CD8-positive, alpha-beta memory T cell (primary cell): ENCODE measurements at regions not wholly inside any gene's neighbourhood (a gene's known extent, or its start where the extent isn't known, plus 50 kb on each side); places are given as distances from the start of the nearest gene placed in this dataset.
A peak's percentile ranks its signal among the peaks of the same experiment; 100 is the strongest.
"Not testable (repeated sequence)": the region's sequence is repeated elsewhere in the genome, so short reads cannot be mapped to it uniquely, and the experiment has no call there.

ENCODE experiments used
- CTCF ChIA-PET: fragments of 350-600 bp; sonication (Branson Sonifier 250); formaldehyde crosslinking; loops from one replicate; lab custom pipeline; 2021; ENCODE audit warnings: antibody characterized with exemption; lab: Charles Lee
- POLR2A ChIA-PET: fragments of 350-600 bp; sonication (Branson Sonifier 250); formaldehyde crosslinking; loops from one replicate; lab custom pipeline; 2021; ENCODE audit warnings: antibody characterized with exemption; lab: Charles Lee
- DNase-seq, 5 donors: peaks; one replicate each; pipeline versions ENCODE4 v3.0.0 to v3.0.0-alpha.2; 2020 to 2022; ENCODE audit warnings: mixed read lengths in 1 of 5
- H3K27ac ChIP-seq: one replicate; pipeline ENCODE4 v1.7.0; 2013; ENCODE audit warnings: low read depth, mild to moderate bottlenecking, low read length, moderate library complexity
- H3K27me3 ChIP-seq: 2 replicates; pipeline ENCODE4 v1.7.0; 2013; ENCODE audit warnings: low read length, mild to moderate bottlenecking; ENCODE audit not compliant: insufficient read depth, poor library complexity, severe bottlenecking
- H3K36me3 ChIP-seq: 2 replicates; pipeline ENCODE4 v1.7.0; 2013; ENCODE audit warnings: mild to moderate bottlenecking, low read length, moderate library complexity; ENCODE audit not compliant: insufficient read depth
- H3K4me1 ChIP-seq: 2 replicates; pipeline ENCODE4 v1.7.0; 2013; ENCODE audit warnings: mild to moderate bottlenecking, low read length, moderate library complexity; ENCODE audit not compliant: insufficient read depth
- H3K4me3 ChIP-seq: 2 replicates; pipeline ENCODE4 v1.7.0; 2013; ENCODE audit warnings: mild to moderate bottlenecking, low read length
- H3K9me3 ChIP-seq: 2 replicates; pipeline ENCODE4 v1.7.0; 2013; ENCODE audit warnings: mild to moderate bottlenecking, low read length
- H3K27ac Mint-ChIP-seq, 8 donors: one replicate each; pipeline ENCODE4 v1.8.0; 2020 to 2021; ENCODE audit warnings: mixed read lengths in 8 of 8, mild to moderate bottlenecking in 6 of 8, inconsistent platforms in 3 of 8, moderate library complexity in 3 of 8
- H3K27me3 Mint-ChIP-seq, 2 donors: one replicate each; pipeline ENCODE4 v1.8.0; 2020 to 2021; ENCODE audit warnings: mixed read lengths in 2 of 2, mild to moderate bottlenecking in 1 of 2, moderate library complexity in 1 of 2
- H3K36me3 Mint-ChIP-seq, 3 donors: one replicate each; pipeline ENCODE4 v1.8.0; 2020 to 2021; ENCODE audit warnings: mixed read lengths in 3 of 3, inconsistent platforms in 1 of 3, mild to moderate bottlenecking in 1 of 3
- H3K4me1 Mint-ChIP-seq, 3 donors: one replicate each; pipeline ENCODE4 v1.8.0; 2020 to 2021; ENCODE audit warnings: mixed read lengths in 3 of 3, inconsistent platforms in 1 of 3, mild to moderate bottlenecking in 1 of 3
- H3K4me3 Mint-ChIP-seq, 7 donors: one replicate each; pipeline ENCODE4 v1.8.0; 2020 to 2021; ENCODE audit warnings: mixed read lengths in 7 of 7, mild to moderate bottlenecking in 6 of 7, moderate library complexity in 4 of 7, inconsistent platforms in 2 of 7
- H3K9me3 Mint-ChIP-seq, 5 donors: one replicate each; pipeline ENCODE4 v1.8.0; 2020 to 2022; ENCODE audit warnings: mixed read lengths in 5 of 5, mild to moderate bottlenecking in 3 of 5, moderate library complexity in 2 of 5, inconsistent platforms in 1 of 5

DNA sequence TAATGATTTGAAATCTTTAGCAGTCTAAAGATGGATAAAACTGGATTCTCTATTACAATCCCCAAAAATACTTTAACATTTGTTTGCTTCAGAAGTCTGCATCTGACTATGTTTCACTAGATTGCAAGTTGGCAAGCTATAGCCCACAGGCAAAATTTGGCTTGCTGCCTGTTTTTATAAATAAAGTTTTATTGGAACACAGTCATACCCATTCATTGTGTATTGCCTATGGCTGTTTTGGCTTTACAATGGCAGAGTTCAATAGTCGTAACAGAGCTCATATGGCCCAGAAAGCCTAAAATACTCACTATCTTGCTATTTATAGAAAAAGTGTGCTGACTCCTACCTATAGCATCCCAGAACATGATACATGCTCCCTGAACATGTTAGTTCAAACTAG, 89.0 kb upstream of the GPR141 start:
- no peaks in the 10 kb centered on the region for H3K36me3 ChIP-seq
- DNase-seq = no peak
- no peaks in the 10 kb centered on the region for H3K4me1 ChIP-seq
- POLR2A ChIA-PET = no interaction called here
- H3K4me3 ChIP-seq = no peak overlapping the region
- Mint-ChIP-seq H3K27ac (no peak overlapping the region), H3K27me3 (peaks cover 11 to 15% of the 10 kb centered on the region in 2 donors), H3K4me1 (no peaks in the 10 kb centered on the region), H3K36me3 (no peaks in the 10 kb centered on the region), H3K4me3 (no peak overlapping the region), H3K9me3 (peaks cover 0 to 6% (median 3%) of the 10 kb centered on the region in 5 donors)
- no peaks in the 10 kb centered on the region for H3K9me3 ChIP-seq
- CTCF ChIA-PET = no interaction called here
- no peaks in the 10 kb centered on the region for H3K27me3 ChIP-seq
- H3K27ac ChIP-seq = no peak overlapping the region

GRCh38 chr7:37598824-37599223, 84.7 kb upstream of the GPR141 start:
- no peak overlapping the region for H3K27ac Mint-ChIP-seq
- CTCF ChIA-PET = no interaction called here

GRCh38 chr7:37601321-37601720, 82.2 kb upstream of the GPR141 start:
- no peaks in the 10 kb centered on the region for H3K9me3 ChIP-seq
- ChIA-PET CTCF (no interaction called here), POLR2A (no interaction called here)
- no peak overlapping the region for H3K27ac Mint-ChIP-seq
- H3K36me3 ChIP-seq = no peaks in the 10 kb centered on the region
- peaks cover 0 to 2% (median 0%) of the 10 kb centered on the region in 5 donors for H3K9me3 Mint-ChIP-seq
- no peak overlapping the region for H3K4me3 Mint-ChIP-seq
- no peaks in the 10 kb centered on the region for H3K4me1 Mint-ChIP-seq
- H3K36me3 Mint-ChIP-seq = no peaks in the 10 kb centered on the region
- H3K27ac ChIP-seq = no peak overlapping the region
- H3K4me3 ChIP-seq = no peak overlapping the region
- H3K27me3 ChIP-seq = no peaks in the 10 kb centered on the region
- no peak for DNase-seq
- peaks cover 0 to 12% of the 10 kb centered on the region in 2 donors for H3K27me3 Mint-ChIP-seq
- no peaks in the 10 kb centered on the region for H3K4me1 ChIP-seq

More at GRCh38 chr7:37598824-37599223, 84.7 kb upstream of the GPR141 start:
- no peaks in the 10 kb centered on the region for H3K9me3 ChIP-seq
- POLR2A ChIA-PET = no interaction called here
- DNase-seq = no peak
- H3K4me1 Mint-ChIP-seq = no peaks in the 10 kb centered on the region
- no peaks in the 10 kb centered on the region for H3K36me3 ChIP-seq
- no peak overlapping the region for H3K4me3 Mint-ChIP-seq
- no peaks in the 10 kb centered on the region for H3K36me3 Mint-ChIP-seq
- H3K4me1 ChIP-seq = no peaks in the 10 kb centered on the region
- H3K27me3 Mint-ChIP-seq = peaks cover 0 to 13% of the 10 kb centered on the region in 2 donors
- H3K4me3 ChIP-seq = no peak overlapping the region
- H3K27ac ChIP-seq = no peak overlapping the region
- peaks cover 2 to 5% (median 3%) of the 10 kb centered on the region in 5 donors for H3K9me3 Mint-ChIP-seq
- H3K27me3 ChIP-seq = no peaks in the 10 kb centered on the region

DNA sequence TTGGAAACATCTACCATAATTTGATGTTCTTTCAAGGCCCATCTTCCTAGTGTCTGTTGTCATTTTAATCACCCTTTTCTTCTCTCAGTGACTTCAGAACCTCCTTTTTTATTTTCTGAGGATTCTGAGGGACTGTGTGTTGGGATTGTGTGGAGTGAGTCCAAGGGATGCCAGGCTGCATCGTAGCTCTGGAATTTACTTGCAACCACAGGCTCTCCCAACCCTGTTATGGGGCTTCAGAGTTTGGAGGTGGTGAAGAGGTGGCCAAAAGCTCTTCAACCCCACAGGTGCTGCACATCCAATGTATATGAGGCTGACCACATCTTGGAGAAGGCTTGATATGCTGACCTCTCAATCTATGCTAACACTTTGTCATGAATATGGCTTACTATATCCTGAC, 79.5 kb upstream of the GPR141 start:
- H3K9me3 ChIP-seq = no peaks in the 10 kb centered on the region
- no peaks in the 10 kb centered on the region for H3K27me3 ChIP-seq
- H3K27ac ChIP-seq = no peak overlapping the region
- ChIA-PET CTCF (no interaction called here), POLR2A (no interaction called here)
- Mint-ChIP-seq H3K27ac (no peak overlapping the region), H3K4me1 (no peaks in the 10 kb centered on the region), H3K27me3 (peaks cover 7 to 11% of the 10 kb centered on the region in 2 donors), H3K4me3 (no peak overlapping the region), H3K9me3 (peaks cover 0 to 4% (median 0%) of the 10 kb centered on the region in 5 donors), H3K36me3 (no peaks in the 10 kb centered on the region)
- DNase-seq = no peak
- H3K4me3 ChIP-seq = no peak overlapping the region
- no peaks in the 10 kb centered on the region for H3K4me1 ChIP-seq
- no peaks in the 10 kb centered on the region for H3K36me3 ChIP-seq

DNA sequence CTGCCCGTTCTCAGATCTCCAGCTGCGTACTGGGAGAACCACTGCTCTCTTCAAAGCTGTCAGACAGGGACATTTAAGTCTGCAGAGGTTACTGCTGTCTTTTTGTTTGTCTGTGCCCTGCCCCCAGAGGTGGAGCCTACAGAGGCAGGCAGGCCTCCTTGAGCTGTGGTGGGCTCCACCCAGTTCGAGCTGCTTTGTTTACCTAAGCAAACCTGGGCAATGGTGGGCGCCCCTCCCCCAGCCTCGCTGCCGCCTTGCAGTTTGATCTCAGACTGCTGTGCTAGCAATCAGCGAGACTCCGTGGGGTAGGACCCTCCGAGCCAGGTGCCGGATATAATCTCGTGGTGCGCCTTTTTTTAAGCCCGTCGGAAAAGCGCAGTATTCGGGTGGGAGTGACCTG, 66.2 kb upstream of the GPR141 start:
- H3K36me3 Mint-ChIP-seq, H3K4me1 Mint-ChIP-seq, H3K9me3 ChIP-seq, POLR2A ChIA-PET, H3K27ac Mint-ChIP-seq, H3K27me3 Mint-ChIP-seq, H3K4me3 Mint-ChIP-seq, CTCF ChIA-PET, H3K4me3 ChIP-seq, H3K4me1 ChIP-seq, H3K36me3 ChIP-seq, H3K9me3 Mint-ChIP-seq, H3K27ac ChIP-seq, DNase-seq, H3K27me3 ChIP-seq: not testable (repeated sequence)

DNA sequence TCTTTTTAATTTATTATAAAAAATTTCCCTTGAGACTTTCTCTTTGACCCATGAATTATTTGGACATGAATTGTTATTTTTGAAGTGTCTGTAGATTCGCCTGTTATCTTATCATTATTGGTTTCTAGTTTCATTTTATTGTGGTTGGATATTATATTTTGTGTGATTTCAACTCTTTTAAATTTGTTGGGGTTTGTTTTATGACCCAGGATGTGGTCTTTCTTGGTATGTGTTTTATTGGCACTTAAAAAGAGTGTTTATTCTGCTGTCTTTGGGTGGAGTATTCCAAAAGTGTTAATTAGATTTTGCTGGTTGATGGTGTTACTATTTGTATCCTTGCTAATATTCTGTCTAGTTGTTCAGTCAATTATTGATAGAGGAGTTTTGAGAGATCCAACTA, 50.5 kb upstream of the GPR141 start:
- peaks cover 16 to 31% (median 24%) of the 10 kb centered on the region in 5 donors for H3K9me3 Mint-ChIP-seq
- no peaks in the 10 kb centered on the region for H3K9me3 ChIP-seq
- no peaks in the 10 kb centered on the region for H3K36me3 ChIP-seq
- peak overlapping the region in 4 of 7 donors; percentile 21 to 58 (median 36) for H3K4me3 Mint-ChIP-seq
- H3K27ac ChIP-seq = no peak overlapping the region
- H3K27me3 ChIP-seq = no peaks in the 10 kb centered on the region
- H3K4me1 Mint-ChIP-seq = peaks cover 4 to 14% (median 5%) of the 10 kb centered on the region in 3 donors
- POLR2A ChIA-PET = no interaction called here
- no peak overlapping the region for H3K27ac Mint-ChIP-seq
- CTCF ChIA-PET = no interaction called here
- no peak for DNase-seq
- no peaks in the 10 kb centered on the region for H3K36me3 Mint-ChIP-seq
- peaks cover 7 to 14% of the 10 kb centered on the region in 2 donors for H3K27me3 Mint-ChIP-seq
- no peak overlapping the region for H3K4me3 ChIP-seq
- no peaks in the 10 kb centered on the region for H3K4me1 ChIP-seq
